ENCODE measurements at regions not wholly inside any gene's neighbourhood (a gene's known extent, or its start where the extent isn't known, plus 50 kb on each side); places are given as distances from the start of the nearest gene placed in this dataset.
"Not testable (repeated sequence)": the region's sequence is repeated elsewhere in the genome, so short reads cannot be mapped to it uniquely, and the experiment has no call there.

DNA sequence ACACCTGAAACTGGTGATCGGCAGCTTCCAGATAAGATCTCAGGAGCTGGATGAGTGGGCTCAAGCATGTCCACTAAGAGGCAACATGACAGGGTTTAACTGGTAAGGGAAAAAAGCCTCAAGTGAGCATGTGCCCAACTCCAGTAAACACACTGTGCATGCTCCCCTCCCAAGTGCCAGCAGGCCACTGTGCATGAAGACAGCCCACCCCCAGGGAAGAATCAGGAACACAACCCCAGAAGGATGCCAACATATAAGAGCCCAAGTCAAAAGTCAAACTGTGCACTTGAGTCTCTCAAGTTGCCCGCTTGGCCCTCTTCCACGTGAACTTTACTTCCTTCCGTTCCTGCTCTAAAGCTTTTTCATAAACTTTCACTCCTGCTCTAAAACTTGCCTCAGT, 311.3 kb upstream of the PRKD1 start:
- WGBS, 2 experiments (ENCODE audit: insufficient coverage in 2 of 2) = 95 to 100% methylated on average over 2 to 3 of the region's 4 CpGs
- H3K9me3 ChIP-seq (ENCODE audit: control insufficient read depth, low read length) = no peaks in the 10 kb centered on the region
- H3K27ac ChIP-seq (ENCODE audit: low read depth, low read length, severe bottlenecking) = no peak overlapping the region

DNA sequence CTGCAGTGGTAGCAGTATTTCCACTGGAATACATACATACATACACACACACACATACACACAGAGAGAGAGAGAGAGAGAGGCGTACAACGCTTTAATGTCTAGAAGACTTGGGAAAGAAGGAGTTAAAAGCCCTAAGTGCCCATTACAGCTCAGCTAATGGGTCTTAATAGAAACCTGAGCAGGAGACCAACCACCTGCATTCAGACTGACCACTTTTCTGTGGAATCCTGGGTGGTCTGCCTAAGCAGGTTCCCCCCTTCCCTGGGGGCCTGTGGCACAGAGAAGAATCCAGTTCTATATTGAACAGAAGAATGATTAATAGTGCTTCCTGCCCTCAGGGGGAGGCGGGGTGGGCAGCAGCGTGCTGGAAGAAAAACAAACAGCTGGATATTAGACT, 312.4 kb upstream of the PRKD1 start:
- Histone ChIP-seq H3K27ac (ENCODE audit: low read depth, low read length, severe bottlenecking) (no peak overlapping the region), H3K36me3 (ENCODE audit: control insufficient read depth, insufficient read depth, low read length) (no peaks in the 10 kb centered on the region), H3K4me1 (ENCODE audit: control insufficient read depth, insufficient read depth, low read length, poor library complexity, severe bottlenecking) (no peaks in the 10 kb centered on the region), H3K9me3 (ENCODE audit: control insufficient read depth, low read length) (no peaks in the 10 kb centered on the region), H3K4me3 (ENCODE audit: extremely low read depth, insufficient read depth, low read length, poor library complexity, severe bottlenecking) (no peak overlapping the region)
- no CpG with 5 or more reads among the region's 4 CpGs for WGBS, 2 experiments (ENCODE audit: insufficient coverage in 2 of 2)

More for the DNA sequence above, 311.3 kb upstream of the PRKD1 start:
- no peaks in the 10 kb centered on the region for H3K36me3 ChIP-seq (ENCODE audit: control insufficient read depth, insufficient read depth, low read length)
- no peaks in the 10 kb centered on the region for H3K4me1 ChIP-seq (ENCODE audit: control insufficient read depth, insufficient read depth, low read length, poor library complexity, severe bottlenecking)
- no peak overlapping the region for H3K4me3 ChIP-seq (ENCODE audit: extremely low read depth, insufficient read depth, low read length, poor library complexity, severe bottlenecking)

DNA sequence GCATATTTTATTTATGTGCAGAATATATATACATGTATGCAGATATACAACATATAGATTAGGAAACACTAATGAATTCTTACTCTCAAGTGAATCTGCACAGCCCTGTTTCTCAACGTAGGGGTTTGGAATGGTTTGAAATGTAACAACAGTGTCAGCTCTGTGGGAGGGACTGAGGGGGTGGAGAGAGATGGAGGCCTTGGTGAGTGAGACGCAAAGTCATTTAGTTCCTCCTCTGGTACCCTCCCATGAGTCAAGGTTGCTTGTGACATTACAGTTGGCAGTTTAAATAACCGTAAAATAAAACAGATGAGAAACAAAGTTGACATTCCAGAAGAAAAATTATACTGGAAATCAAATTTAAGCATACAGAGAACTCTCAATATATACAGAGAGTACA, 313.0 kb upstream of the PRKD1 start:
- H3K4me1 ChIP-seq (ENCODE audit: control insufficient read depth, insufficient read depth, low read length, poor library complexity, severe bottlenecking) = no peaks in the 10 kb centered on the region
- H3K4me3 ChIP-seq (ENCODE audit: extremely low read depth, insufficient read depth, low read length, poor library complexity, severe bottlenecking) = no peak overlapping the region
- no peak overlapping the region for H3K27ac ChIP-seq (ENCODE audit: low read depth, low read length, severe bottlenecking)
- no CpG with 5 or more reads among the region's 3 CpGs for WGBS, 2 experiments (ENCODE audit: insufficient coverage in 2 of 2)
- no peaks in the 10 kb centered on the region for H3K9me3 ChIP-seq (ENCODE audit: control insufficient read depth, low read length)
- no peaks in the 10 kb centered on the region for H3K36me3 ChIP-seq (ENCODE audit: control insufficient read depth, insufficient read depth, low read length)

DNA sequence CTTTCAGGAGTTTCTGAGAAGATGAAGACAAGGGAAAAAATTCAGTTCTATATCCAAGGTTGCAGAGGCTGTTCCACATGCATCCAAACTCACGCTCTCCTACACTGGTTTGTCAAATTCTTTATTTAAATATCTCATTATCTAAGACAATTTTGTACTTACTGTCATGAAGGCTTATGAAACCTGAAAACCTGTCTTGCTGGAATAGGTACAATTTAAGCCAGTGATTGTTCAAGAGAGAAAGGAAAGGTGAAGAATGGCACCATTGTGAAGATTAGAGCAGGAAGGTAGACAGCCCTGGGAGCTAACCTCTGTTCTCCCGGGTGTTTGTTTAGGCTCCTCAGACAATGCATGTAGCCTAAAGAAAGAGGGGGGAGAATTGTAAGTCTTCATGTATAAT, 315.1 kb upstream of the PRKD1 start:
- Histone ChIP-seq H3K27ac (ENCODE audit: low read depth, low read length, severe bottlenecking) (no peak overlapping the region), H3K4me1 (ENCODE audit: control insufficient read depth, insufficient read depth, low read length, poor library complexity, severe bottlenecking) (no peaks in the 10 kb centered on the region), H3K4me3 (ENCODE audit: extremely low read depth, insufficient read depth, low read length, poor library complexity, severe bottlenecking) (no peak overlapping the region), H3K9me3 (ENCODE audit: control insufficient read depth, low read length) (no peaks in the 10 kb centered on the region), H3K36me3 (ENCODE audit: control insufficient read depth, insufficient read depth, low read length) (no peaks in the 10 kb centered on the region)
- WGBS, 2 experiments (ENCODE audit: insufficient coverage in 2 of 2) = 78 to 83% methylated on average over 1 of the region's 2 CpGs

DNA sequence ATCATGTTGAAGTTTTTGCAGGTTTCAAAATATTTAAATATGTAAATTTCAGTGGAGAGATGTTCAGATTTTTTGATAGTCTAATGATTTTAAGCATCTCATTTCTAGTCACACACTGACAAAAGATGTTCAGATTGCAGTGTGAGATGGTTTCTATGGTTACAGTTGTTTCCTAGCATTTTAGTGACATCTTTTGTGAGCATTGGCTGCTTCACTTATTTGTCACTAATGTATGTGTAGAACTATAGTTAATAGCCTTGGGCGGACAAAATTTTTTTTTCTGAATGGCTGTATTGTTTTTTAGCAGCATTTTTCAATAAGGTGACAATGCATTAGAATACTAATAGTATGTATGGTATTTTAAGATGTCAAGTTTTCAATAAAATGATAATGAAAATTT, 315.6 kb upstream of the PRKD1 start:
- H3K4me3 ChIP-seq (ENCODE audit: extremely low read depth, insufficient read depth, low read length, poor library complexity, severe bottlenecking) = no peak overlapping the region
- H3K36me3 ChIP-seq (ENCODE audit: control insufficient read depth, insufficient read depth, low read length) = no peaks in the 10 kb centered on the region
- H3K9me3 ChIP-seq (ENCODE audit: control insufficient read depth, low read length) = no peaks in the 10 kb centered on the region
- WGBS, 2 experiments (ENCODE audit: insufficient coverage in 2 of 2) = no CpG with 5 or more reads among the region's 1 CpG
- H3K27ac ChIP-seq (ENCODE audit: low read depth, low read length, severe bottlenecking) = no peak overlapping the region
- H3K4me1 ChIP-seq (ENCODE audit: control insufficient read depth, insufficient read depth, low read length, poor library complexity, severe bottlenecking) = no peaks in the 10 kb centered on the region

DNA sequence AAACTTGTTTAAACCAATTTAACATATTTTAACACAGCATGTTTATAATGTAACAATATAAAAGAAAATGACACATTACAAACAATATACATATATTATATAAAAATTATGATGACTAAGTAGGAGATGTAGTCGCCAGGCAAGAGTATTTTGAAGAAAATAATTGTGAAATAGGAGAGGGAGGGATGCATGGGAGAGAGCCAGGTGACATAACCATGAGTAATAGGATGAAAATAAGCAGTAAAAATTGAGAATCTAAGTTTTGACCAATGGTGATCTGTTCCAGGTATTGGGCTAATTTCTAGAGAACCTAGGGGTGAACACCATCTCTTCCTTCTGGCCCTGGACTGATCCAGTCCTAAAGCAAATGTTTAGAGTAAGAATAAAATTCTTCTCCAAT, 315.2 kb upstream of the G2E3 start:
- WGBS, 2 experiments (ENCODE audit: insufficient coverage in 2 of 2) = no CpG with 5 or more reads among the region's 1 CpG

DNA sequence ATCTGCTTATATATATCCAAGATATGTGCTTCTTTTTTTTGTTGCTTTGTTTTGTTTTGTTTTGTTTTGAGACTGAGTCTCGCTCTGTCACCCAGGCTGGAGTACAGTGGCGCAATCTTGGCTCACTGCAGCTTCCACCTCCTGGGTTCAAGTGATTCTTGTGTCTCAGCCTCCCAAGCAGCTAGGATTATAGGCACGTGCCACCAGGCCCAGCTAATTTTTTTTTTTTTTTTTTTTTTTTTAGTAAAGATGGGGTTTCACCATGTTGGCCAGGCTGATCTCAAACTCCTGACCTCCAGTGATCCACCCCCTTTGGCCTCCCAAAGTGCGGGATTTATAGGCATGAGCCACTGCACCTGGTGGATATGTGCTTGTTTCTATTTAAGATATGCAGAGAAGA, 314.6 kb upstream of the G2E3 start:
- H3K36me3 ChIP-seq (ENCODE audit: control insufficient read depth, insufficient read depth, low read length); H3K27ac ChIP-seq (ENCODE audit: low read depth, low read length, severe bottlenecking); H3K9me3 ChIP-seq (ENCODE audit: control insufficient read depth, low read length); H3K4me1 ChIP-seq (ENCODE audit: control insufficient read depth, insufficient read depth, low read length, poor library complexity, severe bottlenecking); H3K4me3 ChIP-seq (ENCODE audit: extremely low read depth, insufficient read depth, low read length, poor library complexity, severe bottlenecking): not testable (repeated sequence)
- WGBS, 2 experiments (ENCODE audit: insufficient coverage in 2 of 2) = 100% methylated on average over 1 of the region's 4 CpGs; no CpG with 5 or more reads in 1 of the 2 experiments

More for the DNA sequence above, 315.2 kb upstream of the G2E3 start:
- no peak overlapping the region for H3K27ac ChIP-seq (ENCODE audit: low read depth, low read length, severe bottlenecking)
- no peak overlapping the region for H3K4me3 ChIP-seq (ENCODE audit: extremely low read depth, insufficient read depth, low read length, poor library complexity, severe bottlenecking)
- no peaks in the 10 kb centered on the region for H3K4me1 ChIP-seq (ENCODE audit: control insufficient read depth, insufficient read depth, low read length, poor library complexity, severe bottlenecking)
- H3K9me3 ChIP-seq (ENCODE audit: control insufficient read depth, low read length) = no peaks in the 10 kb centered on the region
- H3K36me3 ChIP-seq (ENCODE audit: control insufficient read depth, insufficient read depth, low read length) = no peaks in the 10 kb centered on the region

DNA sequence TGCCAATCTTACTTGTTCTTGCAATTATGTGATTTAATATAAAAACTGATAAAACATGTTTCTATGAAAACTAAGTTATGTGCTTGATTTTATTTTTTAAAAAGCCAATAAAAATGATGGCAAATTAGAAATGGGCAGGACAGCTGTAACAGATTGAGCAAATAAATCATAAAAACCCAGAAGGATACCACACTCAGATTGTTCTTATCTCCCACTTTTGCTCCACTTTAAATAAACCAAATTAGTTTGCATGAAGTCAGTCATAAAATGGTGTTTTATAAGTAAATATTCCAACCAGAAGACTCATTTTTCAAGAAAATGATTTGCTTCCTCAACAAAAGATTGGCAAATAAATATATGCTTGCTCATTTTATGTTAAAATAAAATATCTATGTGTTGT, 307.9 kb upstream of the G2E3 start:
- no peaks in the 10 kb centered on the region for H3K9me3 ChIP-seq (ENCODE audit: control insufficient read depth, low read length)
- no peaks in the 10 kb centered on the region for H3K36me3 ChIP-seq (ENCODE audit: control insufficient read depth, insufficient read depth, low read length)
- no peaks in the 10 kb centered on the region for H3K4me1 ChIP-seq (ENCODE audit: control insufficient read depth, insufficient read depth, low read length, poor library complexity, severe bottlenecking)
- no peak overlapping the region for H3K4me3 ChIP-seq (ENCODE audit: extremely low read depth, insufficient read depth, low read length, poor library complexity, severe bottlenecking)
- no peak overlapping the region for H3K27ac ChIP-seq (ENCODE audit: low read depth, low read length, severe bottlenecking)

DNA sequence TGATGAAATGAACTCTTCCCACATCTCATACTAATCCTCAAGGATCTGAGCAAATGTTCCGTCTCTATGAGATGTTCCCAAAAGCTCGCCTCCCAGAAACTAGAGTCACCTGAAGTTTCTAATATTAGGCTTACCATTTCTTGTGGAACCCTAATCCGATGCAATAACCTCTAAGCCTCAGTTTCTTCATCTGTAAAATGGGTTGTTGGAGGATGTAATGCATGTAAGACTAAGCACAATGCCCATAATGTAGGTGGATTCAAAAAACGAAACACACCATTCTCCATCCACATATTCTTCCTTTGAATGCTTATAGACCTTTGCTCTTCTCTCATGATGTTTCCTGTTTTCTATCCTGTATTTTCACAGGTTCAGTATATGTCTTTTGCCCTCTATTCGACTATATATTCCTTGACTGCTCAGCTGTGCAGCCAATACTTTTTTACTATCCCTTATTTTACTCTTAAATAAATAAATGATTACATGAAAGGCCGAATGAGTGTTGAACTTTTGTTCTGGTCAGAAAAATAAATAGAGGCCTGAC, 307.3 kb upstream of the G2E3 start:
- 93% methylated on average over 2 of the region's 6 CpGs; no CpG with 5 or more reads in 1 of the 2 experiments for WGBS, 2 experiments (ENCODE audit: insufficient coverage in 2 of 2)
- no peak overlapping the region for H3K4me3 ChIP-seq (ENCODE audit: extremely low read depth, insufficient read depth, low read length, poor library complexity, severe bottlenecking)
- no peaks in the 10 kb centered on the region for H3K9me3 ChIP-seq (ENCODE audit: control insufficient read depth, low read length)
- no peak overlapping the region for H3K27ac ChIP-seq (ENCODE audit: low read depth, low read length, severe bottlenecking)
- H3K4me1 ChIP-seq (ENCODE audit: control insufficient read depth, insufficient read depth, low read length, poor library complexity, severe bottlenecking) = no peaks in the 10 kb centered on the region
- no peaks in the 10 kb centered on the region for H3K36me3 ChIP-seq (ENCODE audit: control insufficient read depth, insufficient read depth, low read length)

DNA sequence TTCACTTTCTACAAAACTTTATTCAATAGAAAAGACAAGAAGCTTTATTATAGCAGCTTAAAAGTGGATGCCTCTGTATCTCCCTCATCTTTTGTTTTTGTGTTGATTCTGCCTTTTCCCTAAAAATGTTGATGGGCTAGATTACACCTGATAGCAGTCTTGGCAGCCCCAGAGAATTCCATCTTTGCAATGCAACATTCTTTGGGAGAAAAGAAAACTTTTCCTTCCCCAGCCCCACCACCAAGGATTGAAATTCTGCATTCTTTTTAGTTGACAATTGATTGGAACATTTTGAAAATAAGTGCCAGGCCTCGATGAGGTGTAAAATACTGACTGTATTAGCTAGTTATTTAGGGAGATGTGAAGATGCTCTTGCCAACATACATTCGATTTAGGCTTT, 306.8 kb upstream of the G2E3 start:
- Histone ChIP-seq H3K9me3 (ENCODE audit: control insufficient read depth, low read length) (no peaks in the 10 kb centered on the region), H3K36me3 (ENCODE audit: control insufficient read depth, insufficient read depth, low read length) (no peaks in the 10 kb centered on the region), H3K4me1 (ENCODE audit: control insufficient read depth, insufficient read depth, low read length, poor library complexity, severe bottlenecking) (no peaks in the 10 kb centered on the region), H3K4me3 (ENCODE audit: extremely low read depth, insufficient read depth, low read length, poor library complexity, severe bottlenecking) (no peak overlapping the region), H3K27ac (ENCODE audit: low read depth, low read length, severe bottlenecking) (no peak overlapping the region)
- 83 to 100% methylated on average over 1 of the region's 2 CpGs for WGBS, 2 experiments (ENCODE audit: insufficient coverage in 2 of 2)

DNA sequence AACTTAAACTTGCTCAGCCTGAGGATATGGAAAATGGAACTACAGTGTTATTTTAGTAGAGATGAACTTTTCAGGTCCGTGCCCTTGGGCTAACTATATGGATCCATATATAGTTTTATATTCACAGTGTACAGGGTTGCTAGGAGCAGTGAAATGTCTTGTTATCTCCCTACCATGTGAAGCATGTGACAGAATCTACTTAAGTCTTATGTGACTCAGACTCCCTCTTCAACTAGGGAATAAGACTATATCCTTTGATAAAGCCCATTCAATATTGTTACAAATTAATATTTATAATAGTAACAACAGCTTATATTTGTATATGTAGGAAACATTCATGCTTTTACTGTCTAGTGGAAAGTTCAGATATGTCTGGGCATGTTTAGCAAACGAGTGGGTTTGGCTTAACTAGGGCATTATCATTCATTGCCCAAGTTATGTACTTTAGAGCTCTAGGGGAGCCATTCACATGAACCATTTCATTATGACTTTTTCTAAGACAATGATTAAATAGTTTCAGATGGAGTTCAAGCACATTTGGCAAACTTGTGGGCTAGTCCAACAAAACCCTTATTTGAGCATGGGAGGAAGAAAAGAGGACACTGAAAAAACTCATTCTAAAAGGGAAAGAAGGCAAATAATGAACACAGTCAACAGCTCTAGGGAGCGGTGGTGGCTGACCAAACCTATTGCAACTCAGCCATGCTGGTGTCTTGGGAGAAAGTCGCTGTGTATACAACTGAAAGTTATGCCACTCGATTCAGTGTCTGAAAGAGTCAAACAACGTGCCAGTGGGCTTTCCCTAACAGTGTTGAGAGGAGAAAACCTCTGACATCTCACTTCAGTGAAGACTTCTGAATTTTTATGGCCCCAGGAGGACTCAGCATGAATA, 305.9 kb upstream of the G2E3 start:
- Histone ChIP-seq H3K4me1 (ENCODE audit: control insufficient read depth, insufficient read depth, low read length, poor library complexity, severe bottlenecking) (no peaks in the 10 kb centered on the region), H3K27ac (ENCODE audit: low read depth, low read length, severe bottlenecking) (no peak overlapping the region), H3K4me3 (ENCODE audit: extremely low read depth, insufficient read depth, low read length, poor library complexity, severe bottlenecking) (no peak overlapping the region), H3K9me3 (ENCODE audit: control insufficient read depth, low read length) (no peaks in the 10 kb centered on the region), H3K36me3 (ENCODE audit: control insufficient read depth, insufficient read depth, low read length) (no peaks in the 10 kb centered on the region)
- WGBS, 2 experiments (ENCODE audit: insufficient coverage in 2 of 2) = 76 to 78% methylated on average over 4 of the region's 6 CpGs
